Glutamatergic neuron (in vitro differentiated cells): ENCODE measurements at regions not wholly inside any gene's neighbourhood (a gene's known extent, or its start where the extent isn't known, plus 50 kb on each side); places are given as distances from the start of the nearest gene placed in this dataset.

Source experiments
- DNase-seq: peaks from one replicate; pipeline ENCODE4 v3.0.0; 2022
- H3K27ac Mint-ChIP-seq: one replicate; pipeline ENCODE4 v1.8.0; 2020; ENCODE audit warnings: mild to moderate bottlenecking, mixed read lengths, inconsistent platforms; ENCODE audit not compliant: unreplicated experiment
- H3K27me3 Mint-ChIP-seq: one replicate; pipeline ENCODE4 v1.8.0; 2020; ENCODE audit warnings: mild to moderate bottlenecking, moderate library complexity, mixed read lengths, inconsistent platforms; ENCODE audit not compliant: unreplicated experiment
- H3K36me3 Mint-ChIP-seq: one replicate; pipeline ENCODE4 v1.8.0; 2020; ENCODE audit warnings: mild to moderate bottlenecking, mixed read lengths, inconsistent platforms; ENCODE audit not compliant: unreplicated experiment
- H3K4me1 Mint-ChIP-seq: one replicate; pipeline ENCODE4 v1.8.0; 2020; ENCODE audit warnings: mild to moderate bottlenecking, low read depth, mixed read lengths, inconsistent platforms; ENCODE audit not compliant: unreplicated experiment
- H3K4me3 Mint-ChIP-seq: one replicate; pipeline ENCODE4 v1.8.0; 2020; ENCODE audit warnings: mild to moderate bottlenecking, mixed read lengths, inconsistent platforms; ENCODE audit not compliant: unreplicated experiment
- H3K9me3 Mint-ChIP-seq: one replicate; pipeline ENCODE4 v1.8.0; 2020; ENCODE audit warnings: mild to moderate bottlenecking, moderate library complexity, mixed read lengths, inconsistent platforms; ENCODE audit not compliant: unreplicated experiment
- TF ChIP-seq, protein P1 (sequence below): fragments of 200-600 bp; sonication (generic); IDR thresholded peaks from one replicate; pipeline ENCODE4 v1.5.0; 2021; ENCODE audit not compliant: partially characterized antibody, unreplicated experiment

DNA sequence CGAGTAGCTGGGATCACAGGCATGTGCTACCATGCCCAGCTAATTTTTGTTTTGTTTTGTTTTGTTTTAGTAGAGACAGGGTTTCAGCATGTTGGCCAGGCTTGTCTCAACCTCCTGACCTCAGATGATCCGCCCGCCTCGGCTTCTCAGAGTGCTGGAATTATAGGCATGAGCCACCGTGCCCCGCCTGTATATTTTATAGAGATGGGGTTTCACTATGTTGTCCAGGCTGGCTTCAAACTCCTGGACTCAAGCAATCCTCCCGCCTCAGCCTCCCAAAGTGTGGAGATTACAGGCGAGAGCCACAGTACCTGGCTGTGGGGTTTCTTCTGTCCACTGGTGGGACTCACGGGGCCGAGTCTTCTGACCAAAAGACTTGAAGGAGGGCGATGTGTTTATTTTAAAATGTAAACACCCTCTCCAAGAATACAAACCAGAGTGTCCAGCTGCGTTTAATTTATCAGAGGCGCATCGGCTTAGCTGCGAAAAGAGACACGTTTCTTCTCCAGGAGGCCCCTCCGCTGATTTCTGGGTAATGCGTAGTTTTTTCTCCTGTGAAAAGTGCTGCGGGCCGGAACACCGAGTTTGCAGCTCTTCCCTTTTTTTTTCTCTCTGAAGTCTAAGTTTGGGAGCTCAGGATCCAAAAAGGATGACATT is 86.9 kb upstream of the CIBAR2 start:
- Mint-ChIP-seq H3K36me3 (no peaks in the 10 kb centered on the region), H3K9me3 (peaks cover 6% of the 10 kb centered on the region), H3K27me3 (peaks cover 13% of the 10 kb centered on the region), H3K27ac (no peak overlapping the region), H3K4me1 (peaks cover 37% of the 10 kb centered on the region), H3K4me3 (no peak overlapping the region)
- no peak for DNase-seq
- TF ChIP-seq, protein P1, sequence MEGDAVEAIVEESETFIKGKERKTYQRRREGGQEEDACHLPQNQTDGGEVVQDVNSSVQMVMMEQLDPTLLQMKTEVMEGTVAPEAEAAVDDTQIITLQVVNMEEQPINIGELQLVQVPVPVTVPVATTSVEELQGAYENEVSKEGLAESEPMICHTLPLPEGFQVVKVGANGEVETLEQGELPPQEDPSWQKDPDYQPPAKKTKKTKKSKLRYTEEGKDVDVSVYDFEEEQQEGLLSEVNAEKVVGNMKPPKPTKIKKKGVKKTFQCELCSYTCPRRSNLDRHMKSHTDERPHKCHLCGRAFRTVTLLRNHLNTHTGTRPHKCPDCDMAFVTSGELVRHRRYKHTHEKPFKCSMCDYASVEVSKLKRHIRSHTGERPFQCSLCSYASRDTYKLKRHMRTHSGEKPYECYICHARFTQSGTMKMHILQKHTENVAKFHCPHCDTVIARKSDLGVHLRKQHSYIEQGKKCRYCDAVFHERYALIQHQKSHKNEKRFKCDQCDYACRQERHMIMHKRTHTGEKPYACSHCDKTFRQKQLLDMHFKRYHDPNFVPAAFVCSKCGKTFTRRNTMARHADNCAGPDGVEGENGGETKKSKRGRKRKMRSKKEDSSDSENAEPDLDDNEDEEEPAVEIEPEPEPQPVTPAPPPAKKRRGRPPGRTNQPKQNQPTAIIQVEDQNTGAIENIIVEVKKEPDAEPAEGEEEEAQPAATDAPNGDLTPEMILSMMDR = no peak

DNA sequence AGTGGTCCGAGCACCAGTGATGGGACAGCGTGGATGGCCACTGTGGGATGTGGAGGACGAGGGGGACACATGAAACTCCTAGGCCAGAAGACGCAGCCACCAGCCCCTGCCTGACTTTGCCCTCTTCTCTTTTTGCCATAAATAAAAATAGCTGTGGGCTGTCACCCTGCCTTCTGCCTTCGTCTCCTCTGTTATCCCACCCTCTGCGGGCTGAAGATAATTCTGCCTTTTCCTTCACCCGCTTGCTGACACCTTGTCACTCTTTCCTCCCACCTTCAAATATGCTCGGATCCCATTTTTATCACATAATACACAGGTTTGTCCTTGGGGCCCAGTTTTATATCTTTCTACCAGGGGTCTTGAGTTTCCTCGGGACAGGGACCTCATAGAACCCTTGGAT is 87.6 kb upstream of the CIBAR2 start:
- Mint-ChIP-seq H3K9me3 (peaks cover 6% of the 10 kb centered on the region), H3K4me3 (no peak overlapping the region), H3K36me3 (no peaks in the 10 kb centered on the region), H3K4me1 (peaks cover 32% of the 10 kb centered on the region), H3K27me3 (peaks cover 13% of the 10 kb centered on the region), H3K27ac (no peak overlapping the region)
- DNase-seq = no peak
- TF ChIP-seq, protein P1 = no peak

DNA sequence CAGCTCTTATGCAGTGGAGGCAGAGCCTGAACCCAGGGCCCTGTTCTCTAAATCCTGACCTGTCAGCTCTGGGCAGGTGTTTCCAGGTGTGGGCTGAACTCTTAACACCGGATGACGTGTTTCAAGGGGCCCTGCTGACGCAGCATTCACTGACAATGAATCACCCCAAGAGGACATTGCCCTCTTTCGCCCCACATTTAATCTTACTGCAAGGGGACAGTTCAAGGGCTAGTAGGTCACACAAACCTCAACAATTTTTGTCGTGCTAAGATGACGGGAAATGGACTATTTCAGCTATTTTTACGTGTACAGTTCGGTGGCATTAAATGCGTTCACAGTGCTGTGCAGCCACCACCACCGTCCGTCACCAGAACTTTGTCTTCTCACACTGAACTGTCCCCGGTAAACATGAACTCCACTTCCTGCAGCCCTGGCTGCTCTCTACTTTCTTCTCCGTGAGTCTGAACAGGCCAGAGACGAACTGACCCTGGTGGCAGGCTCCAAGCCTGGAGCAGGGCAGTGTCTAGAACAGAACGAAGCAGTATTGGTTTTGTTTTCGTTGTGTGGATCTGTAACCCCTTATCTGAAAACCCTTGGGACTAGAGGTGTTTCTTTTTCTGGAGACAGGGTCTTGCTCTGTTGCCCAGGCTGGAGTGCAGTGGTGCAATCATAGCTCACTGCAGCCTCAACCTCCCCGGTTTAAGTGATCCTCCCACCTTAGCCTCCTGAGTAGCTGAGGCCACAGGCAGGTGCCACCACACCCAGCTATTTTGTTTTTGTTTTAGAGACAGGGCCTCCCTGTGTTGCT is 88.4 kb upstream of the CIBAR2 start:
- TF ChIP-seq, protein P1 = no peak
- Mint-ChIP-seq H3K9me3 (peaks cover 6% of the 10 kb centered on the region), H3K27ac (peak overlapping the region; percentile 44), H3K27me3 (peaks cover 10% of the 10 kb centered on the region), H3K4me1 (peaks cover 27% of the 10 kb centered on the region), H3K4me3 (no peak overlapping the region), H3K36me3 (no peaks in the 10 kb centered on the region)
- no peak for DNase-seq

DNA sequence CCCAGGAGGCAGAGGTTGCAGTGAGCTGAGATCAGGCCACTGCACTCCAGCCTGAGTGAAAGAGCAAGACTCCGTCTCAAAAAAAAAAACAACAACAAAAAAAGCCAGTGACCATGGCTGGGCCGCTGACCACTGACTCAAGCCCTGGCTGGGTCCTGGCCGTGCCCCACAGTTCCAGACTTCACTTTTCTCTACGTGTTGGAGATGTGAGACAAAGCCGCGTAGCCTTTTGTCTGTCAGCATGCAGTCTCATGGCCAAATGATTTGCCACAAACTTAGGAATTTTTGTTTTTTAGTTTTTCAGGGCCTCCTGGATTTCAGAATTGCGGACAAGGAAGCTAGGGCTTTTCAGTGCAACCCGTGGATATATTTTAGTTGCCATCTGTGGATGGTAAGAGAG is 89.3 kb upstream of the CIBAR2 start:
- Mint-ChIP-seq H3K9me3 (peaks cover 8% of the 10 kb centered on the region), H3K4me1 (peaks cover 25% of the 10 kb centered on the region), H3K27me3 (peaks cover 12% of the 10 kb centered on the region), H3K27ac (peak overlapping the region; percentile 67), H3K4me3 (peak overlapping the region; percentile 56), H3K36me3 (no peaks in the 10 kb centered on the region)
- TF ChIP-seq, protein P1 = no peak
- DNase-seq = no peak

DNA sequence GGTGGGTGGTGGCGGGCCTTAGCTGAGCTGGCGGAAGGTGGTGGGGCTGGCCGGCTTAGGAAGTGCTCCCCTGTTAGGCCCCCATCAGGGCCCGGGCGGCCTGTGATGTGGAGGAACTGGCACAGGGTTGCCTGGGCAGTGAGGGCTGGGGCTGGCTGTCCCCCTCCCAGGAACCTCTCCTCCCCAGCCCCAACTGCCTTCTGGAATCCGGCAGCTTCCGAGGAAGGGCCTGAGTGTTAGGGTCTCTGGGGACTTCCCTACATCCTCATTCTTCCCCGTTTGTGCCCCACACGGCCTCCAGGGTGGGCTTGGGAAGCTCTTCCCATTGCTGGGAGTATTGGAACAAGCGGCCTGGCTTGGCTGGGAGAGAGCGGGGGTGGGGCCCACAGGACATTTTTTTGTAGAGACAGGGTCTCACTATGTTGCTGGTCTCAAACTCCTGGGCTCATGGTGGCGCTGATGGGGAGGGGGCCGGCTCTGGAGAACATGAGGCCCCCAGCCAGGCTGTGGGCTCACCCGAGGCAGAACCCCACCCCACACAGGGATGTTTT is 89.9 kb upstream of the CIBAR2 start:
- Mint-ChIP-seq H3K4me1 (peaks cover 23% of the 10 kb centered on the region), H3K4me3 (peak overlapping the region; percentile 56), H3K27ac (peak overlapping the region; percentile 67), H3K36me3 (no peaks in the 10 kb centered on the region), H3K27me3 (peaks cover 12% of the 10 kb centered on the region), H3K9me3 (peaks cover 8% of the 10 kb centered on the region)
- DNase-seq = no peak
- TF ChIP-seq, protein P1 = no peak
